ENCODE measurements at regions not wholly inside any gene's neighbourhood (a gene's known extent, or its start where the extent isn't known, plus 50 kb on each side); places are given as distances from the start of the nearest gene placed in this dataset.
"Not testable (repeated sequence)": the region's sequence is repeated elsewhere in the genome, so short reads cannot be mapped to it uniquely, and the experiment has no call there.

DNA sequence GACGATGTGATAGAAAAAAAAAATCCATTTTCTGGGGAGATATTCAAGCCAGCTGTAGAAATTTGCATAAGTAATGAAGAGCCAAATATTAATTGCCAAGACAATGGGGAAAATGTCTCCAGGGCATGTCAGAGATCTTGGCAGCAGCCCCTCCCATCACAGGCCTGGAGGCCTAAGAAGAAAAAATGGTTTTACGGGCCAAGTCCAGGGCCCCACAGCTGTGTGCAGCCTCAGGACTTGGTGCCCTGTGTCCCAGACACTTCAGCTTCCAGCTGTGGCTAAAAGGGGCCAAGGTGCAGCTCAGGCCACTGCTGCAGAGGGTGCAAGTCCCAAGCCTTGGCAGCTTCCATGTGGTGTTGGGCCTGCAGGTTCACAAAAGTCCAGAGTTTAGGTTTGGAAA lies 83.4 kb downstream of the TBX3 start:
- not testable (repeated sequence) for TF ChIP-seq POLR2AphosphoS5, CTCF (IDR thresholded peaks at IDR 0.05)
